T-cell (primary cell): ENCODE measurements at regions not wholly inside any gene's neighbourhood (a gene's known extent, or its start where the extent isn't known, plus 50 kb on each side); places are given as distances from the start of the nearest gene placed in this dataset.
"Not testable (repeated sequence)": the region's sequence is repeated elsewhere in the genome, so short reads cannot be mapped to it uniquely, and the experiment has no call there.

Experiments used
- ATAC-seq, 4 experiments: fragments of 200-7000 bp in 3 of 4; fragments of 150-1000 bp in 1 of 4; cut with Tn5 transposase; replicated peaks in 1 of 4; 1 replicate in 3 of 4; 2 replicates in 1 of 4; pipeline ENCODE4 v1.10.0; 2021; ENCODE audit warnings: moderate library complexity in 3 of 4, mild to moderate bottlenecking in 2 of 4, moderate number of reproducible peaks in 1 of 4
- CTCF ChIA-PET, 2 donors: fragments of 300-600 bp; sonication (Branson Sonifier 250); formaldehyde crosslinking; loops; one replicate each; lab custom pipeline; 2022; ENCODE audit warnings: antibody characterized with exemption in 2 of 2; lab: Charles Lee
- POLR2A ChIA-PET, 2 donors: fragments of 300-600 bp; sonication (Branson Sonifier 250); formaldehyde crosslinking; loops; one replicate each; lab custom pipeline; 2022; ENCODE audit warnings: antibody characterized with exemption in 2 of 2; lab: Charles Lee
- DNase-seq, 35 experiments: peaks; one replicate each; pipeline versions ENCODE4 v3.0.0 to v3.0.0-alpha.2; 2013 to 2023
- H3K27ac ChIP-seq: one replicate; pipeline ENCODE4 v1.5.1; 2013; ENCODE audit warnings: low read length
- H3K27me3 ChIP-seq, 2 experiments: replicated peaks in 1 of 2; 1 replicate in 1 of 2; 2 replicates in 1 of 2; pipeline versions ENCODE4 v1.6.1 to v1.7.0; 2013; ENCODE audit warnings: low read length in 1 of 2, mixed read lengths in 1 of 2; ENCODE audit not compliant: control insufficient read depth in 2 of 2, insufficient read depth in 2 of 2; ENCODE audit errors: extremely low read depth in 1 of 2
- H3K36me3 ChIP-seq, 2 donors: 1 replicate in 1 of 2; 2 replicates in 1 of 2; pipeline versions ENCODE4 v1.6.1 to v1.7.0; 2013; ENCODE audit warnings: low read length in 1 of 2; ENCODE audit not compliant: control insufficient read depth in 2 of 2, insufficient read depth in 1 of 2; ENCODE audit errors: extremely low read depth in 1 of 2
- H3K4me1 ChIP-seq, 2 experiments: 1 replicate in 1 of 2; 2 replicates in 1 of 2; pipeline versions ENCODE4 v1.6.1 to v1.7.0; 2013; ENCODE audit warnings: low read length in 2 of 2, mixed read lengths in 1 of 2; ENCODE audit not compliant: insufficient read depth in 2 of 2, control insufficient read depth in 1 of 2; ENCODE audit errors: extremely low read depth in 1 of 2
- H3K4me3 ChIP-seq, 2 donors: 1 replicate in 1 of 2; 2 replicates in 1 of 2; pipeline versions ENCODE4 v1.5.1 to v1.7.0; 2013; ENCODE audit warnings: mild to moderate bottlenecking in 2 of 2, low read length in 1 of 2, moderate library complexity in 1 of 2; ENCODE audit not compliant: control insufficient read depth in 1 of 2; ENCODE audit errors: extremely low read depth in 1 of 2
- H3K9me3 ChIP-seq: 2 replicates; pipeline ENCODE4 v1.7.0; 2013
- H3K27ac Mint-ChIP-seq, 2 donors: one replicate each; pipeline ENCODE4 v1.8.0; 2020 to 2021; ENCODE audit warnings: mild to moderate bottlenecking in 2 of 2, mixed read lengths in 2 of 2
- H3K27me3 Mint-ChIP-seq, 2 donors: one replicate each; pipeline ENCODE4 v1.8.0; 2021 to 2022; ENCODE audit warnings: mixed read lengths in 2 of 2
- H3K36me3 Mint-ChIP-seq: one replicate; pipeline ENCODE4 v1.8.0; 2021; ENCODE audit warnings: mixed read lengths
- H3K4me1 Mint-ChIP-seq, 3 donors: one replicate each; pipeline ENCODE4 v1.8.0; 2020 to 2022; ENCODE audit warnings: mixed read lengths in 3 of 3, mild to moderate bottlenecking in 1 of 3
- H3K4me3 Mint-ChIP-seq, 3 donors: one replicate each; pipeline ENCODE4 v1.8.0; 2020 to 2022; ENCODE audit warnings: mild to moderate bottlenecking in 3 of 3, mixed read lengths in 3 of 3, moderate library complexity in 3 of 3
- H3K9me3 Mint-ChIP-seq, 3 donors: one replicate each; pipeline ENCODE4 v1.8.0; 2020 to 2022; ENCODE audit warnings: mixed read lengths in 3 of 3
- WGBS: methylation state at CpG from one replicate; pipeline ENCODE4 v1.1.5; 2013; ENCODE audit warnings: missing lambda C conversion rate; ENCODE audit not compliant: insufficient coverage; 5-methylcytosine and 5-hydroxymethylcytosine counted together

DNA sequence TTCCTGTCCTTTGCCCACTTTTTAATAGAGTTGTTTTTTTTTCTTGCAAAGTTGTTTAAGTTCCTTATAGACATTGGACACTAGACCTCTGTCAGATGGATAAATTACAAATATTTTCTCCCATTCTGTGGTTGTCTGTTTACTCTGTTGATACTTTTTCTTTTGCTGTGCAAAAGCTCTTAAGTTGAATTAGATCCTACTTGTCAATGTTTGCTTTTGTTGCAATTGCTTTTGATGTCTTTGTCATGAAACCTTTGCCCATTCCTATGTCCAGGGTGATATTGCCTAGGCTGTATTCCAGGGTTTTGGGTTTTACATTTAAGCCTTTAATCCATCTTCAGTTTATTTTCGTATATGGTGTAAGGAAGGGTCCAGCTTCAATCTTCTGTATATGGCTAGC lies 76.9 kb upstream of the AGR3 start:
- Histone ChIP-seq H3K9me3 (no peaks in the 10 kb centered on the region), H3K27me3 (no peaks in the 10 kb centered on the region), H3K36me3 (no peaks in the 10 kb centered on the region), H3K27ac (no peak overlapping the region), H3K4me1 (no peaks in the 10 kb centered on the region), H3K4me3 (no peak overlapping the region)
- Mint-ChIP-seq H3K4me3 (no peak overlapping the region), H3K9me3 (peaks cover 0 to 6% (median 0%) of the 10 kb centered on the region in 3 donors), H3K36me3 (no peaks in the 10 kb centered on the region), H3K27ac (no peak overlapping the region), H3K4me1 (no peaks in the 10 kb centered on the region), H3K27me3 (no peaks in the 10 kb centered on the region)
- no peak for DNase-seq
- ATAC-seq, result no peak
- CTCF ChIA-PET, result interaction anchor here in 1 of 2 donors (1.2 kb wide), 1 partner anchor 10 kb away, joined by 9 read pairs; no protein-coding TSS in a partner anchor
- no CpG with 5 or more reads among the region's 1 CpG for WGBS
- POLR2A ChIA-PET, result no interaction called here

- Histone ChIP-seq H3K9me3 (no peaks in the 10 kb centered on the region), H3K27ac (no peak overlapping the region), H3K4me3 (no peak overlapping the region), H3K4me1 (no peaks in the 10 kb centered on the region), H3K27me3 (no peaks in the 10 kb centered on the region), H3K36me3 (no peaks in the 10 kb centered on the region)
- H3K36me3 Mint-ChIP-seq, result no peaks in the 10 kb centered on the region
- no CpG with 5 or more reads among the region's 1 CpG for WGBS
- no peak overlapping the region for H3K4me3 Mint-ChIP-seq
- H3K27me3 Mint-ChIP-seq, result no peaks in the 10 kb centered on the region
- H3K27ac Mint-ChIP-seq, result no peak overlapping the region
- ChIA-PET CTCF (no interaction called here), POLR2A (no interaction called here)
- ATAC-seq (no peak), DNase-seq (no peak)
- H3K9me3 Mint-ChIP-seq, result peaks cover 0 to 6% (median 0%) of the 10 kb centered on the region in 3 donors
- no peaks in the 10 kb centered on the region for H3K4me1 Mint-ChIP-seq
Observed at GRCh38 chr7:16960337-16960965, 78.7 kb upstream of the AGR3 start.

DNA sequence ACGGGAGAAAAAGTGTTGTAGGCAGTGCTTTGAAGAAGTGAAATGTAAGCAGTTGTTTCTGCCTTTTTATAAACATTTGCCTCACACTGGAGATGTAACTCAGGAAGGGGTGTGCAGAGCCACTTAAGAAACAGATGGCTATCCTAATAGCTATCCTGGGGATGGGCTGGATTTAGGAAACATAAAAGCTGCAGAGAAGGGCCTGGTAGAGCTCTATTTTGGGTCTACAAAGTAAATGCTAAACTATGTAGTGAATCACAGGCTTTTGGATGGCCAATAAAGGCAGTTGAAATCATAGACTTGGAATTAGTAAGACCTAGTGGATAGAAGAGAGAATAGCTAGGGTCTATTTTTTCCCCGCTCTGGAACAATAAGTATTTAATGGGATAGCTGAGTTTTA lies 79.9 kb upstream of the AGR3 start:
- H3K4me3 Mint-ChIP-seq, result no peak overlapping the region
- H3K4me1 ChIP-seq, result no peaks in the 10 kb centered on the region
- ATAC-seq (no peak), DNase-seq (no peak)
- no peak overlapping the region for H3K4me3 ChIP-seq
- ChIA-PET POLR2A (no interaction called here), CTCF (no interaction called here)
- H3K27ac ChIP-seq, result no peak overlapping the region
- H3K9me3 Mint-ChIP-seq, result peaks cover 0 to 6% (median 0%) of the 10 kb centered on the region in 3 donors
- no peak overlapping the region for H3K27ac Mint-ChIP-seq
- no peaks in the 10 kb centered on the region for H3K4me1 Mint-ChIP-seq
- H3K27me3 ChIP-seq, result peaks cover 0 to 1% of the 10 kb centered on the region in 2 experiments
- H3K36me3 ChIP-seq, result no peaks in the 10 kb centered on the region
- H3K9me3 ChIP-seq, result no peaks in the 10 kb centered on the region
- WGBS, result no CpG with 5 or more reads among the region's 2 CpGs
- no peaks in the 10 kb centered on the region for H3K36me3 Mint-ChIP-seq
- no peaks in the 10 kb centered on the region for H3K27me3 Mint-ChIP-seq

GRCh38 chr7:16963044-16963443 lies 81.3 kb upstream of the AGR3 start:
- Histone ChIP-seq H3K4me3 (no peak overlapping the region), H3K9me3 (no peaks in the 10 kb centered on the region), H3K27me3 (peaks cover 0 to 4% of the 10 kb centered on the region in 2 experiments), H3K4me1 (no peaks in the 10 kb centered on the region), H3K27ac (no peak overlapping the region), H3K36me3 (no peaks in the 10 kb centered on the region)
- Mint-ChIP-seq H3K4me1 (no peaks in the 10 kb centered on the region), H3K27ac (no peak overlapping the region), H3K9me3 (peaks cover 0 to 6% (median 0%) of the 10 kb centered on the region in 3 donors), H3K36me3 (no peaks in the 10 kb centered on the region), H3K27me3 (peaks cover 0 to 3% of the 10 kb centered on the region in 2 donors), H3K4me3 (no peak overlapping the region)
- DNase-seq (no peak), ATAC-seq (no peak)
- POLR2A ChIA-PET, result no interaction called here
- 92% methylated on average over 2 of the region's 5 CpGs for WGBS
- CTCF ChIA-PET, result interaction anchor here in 1 of 2 donors (0.5 kb wide), 1 partner anchor 789 kb away, joined by 4 read pairs; no protein-coding TSS in a partner anchor

- DNase-seq, H3K27me3 Mint-ChIP-seq, H3K27me3 ChIP-seq, POLR2A ChIA-PET, CTCF ChIA-PET, H3K9me3 ChIP-seq, H3K4me1 Mint-ChIP-seq, H3K36me3 Mint-ChIP-seq, ATAC-seq, H3K4me3 ChIP-seq, H3K4me1 ChIP-seq, H3K27ac Mint-ChIP-seq, H3K9me3 Mint-ChIP-seq, H3K36me3 ChIP-seq, H3K4me3 Mint-ChIP-seq, H3K27ac ChIP-seq: not testable (repeated sequence)
- WGBS, result 89% methylated on average over 8 of the region's 8 CpGs
Observed at GRCh38 chr7:16965697-16966096, 83.9 kb upstream of the AGR3 start.

DNA sequence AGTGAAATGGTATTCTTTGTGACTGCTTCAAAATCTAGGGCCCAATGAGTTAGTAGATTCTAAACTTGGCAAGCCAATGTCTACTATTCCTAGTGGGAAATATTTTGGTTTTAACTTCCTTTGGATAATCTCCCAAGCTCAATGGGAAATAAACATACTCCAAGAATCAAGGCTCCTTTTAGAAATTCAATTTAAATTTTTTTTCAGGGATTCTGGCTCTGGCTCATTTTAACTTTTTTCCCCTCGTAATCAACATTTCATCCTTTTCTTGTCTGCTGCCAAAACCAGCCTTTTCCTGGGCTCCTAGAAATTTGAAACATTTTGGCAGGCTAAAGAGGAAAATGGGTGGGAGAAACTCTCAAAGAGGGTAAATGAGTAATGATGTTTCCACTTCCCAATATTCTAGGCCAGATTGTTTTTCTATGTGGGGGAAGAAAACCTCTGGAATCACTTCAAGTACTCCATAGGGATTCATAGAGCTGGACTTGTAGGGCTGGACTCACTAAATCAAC lies 85.6 kb upstream of the AGR3 start:
- Histone ChIP-seq H3K9me3 (no peaks in the 10 kb centered on the region), H3K4me3 (no peak overlapping the region), H3K4me1 (no peaks in the 10 kb centered on the region), H3K27me3 (peaks cover 0 to 8% of the 10 kb centered on the region in 2 experiments), H3K36me3 (no peaks in the 10 kb centered on the region), H3K27ac (no peak overlapping the region)
- Mint-ChIP-seq H3K4me1 (no peaks in the 10 kb centered on the region), H3K36me3 (no peaks in the 10 kb centered on the region), H3K4me3 (no peak overlapping the region), H3K9me3 (no peaks in the 10 kb centered on the region), H3K27ac (no peak overlapping the region), H3K27me3 (peaks cover 3 to 12% of the 10 kb centered on the region in 2 donors)
- POLR2A ChIA-PET, result interaction anchor here in 1 of 2 donors (0.5 kb wide), 1 partner anchor 66 kb away, joined by 8 read pairs; no protein-coding TSS in a partner anchor
- no peak for DNase-seq
- CTCF ChIA-PET, result no interaction called here
- no CpG with 5 or more reads among the region's 1 CpG for WGBS
- no peak for ATAC-seq
